Lung (tissue), 11 donors: ENCODE measurements at regions not wholly inside any gene's neighbourhood (a gene's known extent, or its start where the extent isn't known, plus 50 kb on each side); places are given as distances from the start of the nearest gene placed in this dataset.
A peak's percentile ranks its signal among the peaks of the same experiment; 100 is the strongest.

Experiments used
- ATAC-seq: fragments of 200-7000 bp; cut with Tn5 transposase; one replicate; pipeline ENCODE4 v1.9.1; 2020; ENCODE audit warnings: moderate number of reproducible peaks; ENCODE audit not compliant: insufficient read depth, low FRiP score
- DNase-seq, 3 donors: peaks; one replicate each; pipeline ENCODE4 v3.0.0-alpha.2; 2013 to 2017
- H3K27ac ChIP-seq, 2 donors: one replicate each; pipeline ENCODE4 v1.5.1; 2013; ENCODE audit warnings: mild to moderate bottlenecking in 2 of 2, moderate library complexity in 2 of 2, control low read depth in 1 of 2, inconsistent platforms in 1 of 2, low read depth in 1 of 2, low read length in 1 of 2
- H3K27me3 ChIP-seq, 3 donors: one replicate each; pipeline ENCODE4 v1.5.1; 2013; ENCODE audit warnings: low read length in 2 of 3; ENCODE audit not compliant: control insufficient read depth in 3 of 3, insufficient read depth in 3 of 3
- H3K36me3 ChIP-seq, 4 donors: one replicate each; pipeline ENCODE4 v1.5.1; 2013; ENCODE audit warnings: low read length in 4 of 4, mild to moderate bottlenecking in 1 of 4, moderate library complexity in 1 of 4; ENCODE audit not compliant: control insufficient read depth in 4 of 4, insufficient read depth in 4 of 4
- H3K4me1 ChIP-seq, 5 donors: one replicate each; pipeline ENCODE4 v1.5.1; 2013; ENCODE audit warnings: low read length in 5 of 5, mild to moderate bottlenecking in 2 of 5, moderate library complexity in 1 of 5; ENCODE audit not compliant: control insufficient read depth in 5 of 5, insufficient read depth in 5 of 5
- H3K4me3 ChIP-seq: one replicate; pipeline ENCODE4 v1.5.1; 2013; ENCODE audit warnings: mild to moderate bottlenecking, control low read depth, moderate library complexity
- H3K9ac ChIP-seq, 2 donors: one replicate each; pipeline ENCODE4 v1.5.1; 2013; ENCODE audit warnings: low read length in 2 of 2, control low read depth in 1 of 2; ENCODE audit not compliant: insufficient read depth in 1 of 2
- H3K9me3 ChIP-seq, 4 donors: one replicate each; pipeline ENCODE4 v1.5.1; 2013; ENCODE audit warnings: low read length in 3 of 4, mild to moderate bottlenecking in 1 of 4, moderate library complexity in 1 of 4; ENCODE audit not compliant: control insufficient read depth in 4 of 4, insufficient read depth in 3 of 4
- CTCF ChIP-seq: IDR thresholded peaks from 2 replicates; pipeline ENCODE4 v1.5.1; 2012; ENCODE audit warnings: mild to moderate bottlenecking; ENCODE audit errors: control extremely low read depth, extremely low read depth
- WGBS, 2 donors: extraction: QIAGEN DNeasy Blood & Tissue Kit; methylation state at CpG; one replicate each; pipeline ENCODE4 v1.1.7; 2013; 5-methylcytosine and 5-hydroxymethylcytosine counted together
- donor health status: control.
- donor health status: control.
- donor health status: Bipolar disorder and iron deficiency.
- donor health status: healthy.
- donor health status: DM: yes; HTN: yes; CAD: no.

- H3K9me3 ChIP-seq: peaks cover 0 to 2% (median 0%) of the 10 kb centered on the region in 4 donors
- ATAC-seq: no peak
These were observed 147.7 kb downstream of the DNAJB6 start for GRCh38 chr7:157484411-157485081.

DNA sequence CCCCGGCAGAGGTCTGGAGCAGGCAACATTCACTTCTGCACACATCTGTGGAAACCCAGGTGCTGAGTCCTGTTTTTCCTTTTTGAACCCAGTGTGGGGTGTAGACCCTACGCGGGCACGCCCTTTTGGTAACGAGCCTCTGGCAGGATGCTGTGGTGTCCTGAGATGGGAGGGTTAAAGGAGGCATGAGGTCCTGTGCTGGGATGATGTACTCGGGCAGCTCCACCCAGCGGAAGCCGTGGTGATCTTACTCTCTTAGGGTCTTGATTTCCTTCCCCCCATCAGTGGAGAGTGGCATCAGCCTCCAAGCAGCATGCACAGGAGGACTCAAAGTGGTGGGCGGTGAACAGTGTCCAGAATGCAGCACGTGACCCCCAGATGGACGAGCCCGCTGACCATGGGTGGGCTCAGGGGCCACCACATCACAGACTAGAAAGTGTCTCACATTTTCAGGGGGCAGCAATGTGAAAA is 148.6 kb downstream of the DNAJB6 start:
- DNase-seq (peak in 1 of 3 donors; percentile 3), ATAC-seq (no peak)
- Histone ChIP-seq H3K4me3 (no peak overlapping the region), H3K4me1 (no peaks in the 10 kb centered on the region), H3K9me3 (peaks cover 0 to 2% (median 0%) of the 10 kb centered on the region in 4 donors), H3K27ac (no peak overlapping the region), H3K9ac (no peak overlapping the region), H3K27me3 (peaks cover 0 to 12% (median 0%) of the 10 kb centered on the region in 3 donors), H3K36me3 (no peaks in the 10 kb centered on the region)
- 77 to 84% methylated on average over 12 of the region's 12 CpGs for WGBS, 2 donors
- no peak for TF ChIP-seq CTCF

More at GRCh38 chr7:157484411-157485081, 147.7 kb downstream of the DNAJB6 start:
- WGBS, 2 donors: 83 to 84% methylated on average over 28 of the region's 28 CpGs
- H3K36me3 ChIP-seq: no peaks in the 10 kb centered on the region
- H3K9ac ChIP-seq: no peak overlapping the region
- H3K27me3 ChIP-seq: peaks cover 0 to 12% (median 0%) of the 10 kb centered on the region in 3 donors
- peak in 1 of 3 donors; percentile 4 for DNase-seq
- no peak overlapping the region for H3K27ac ChIP-seq
- TF ChIP-seq CTCF: no peak
- H3K4me1 ChIP-seq: no peaks in the 10 kb centered on the region
- no peak overlapping the region for H3K4me3 ChIP-seq

DNA sequence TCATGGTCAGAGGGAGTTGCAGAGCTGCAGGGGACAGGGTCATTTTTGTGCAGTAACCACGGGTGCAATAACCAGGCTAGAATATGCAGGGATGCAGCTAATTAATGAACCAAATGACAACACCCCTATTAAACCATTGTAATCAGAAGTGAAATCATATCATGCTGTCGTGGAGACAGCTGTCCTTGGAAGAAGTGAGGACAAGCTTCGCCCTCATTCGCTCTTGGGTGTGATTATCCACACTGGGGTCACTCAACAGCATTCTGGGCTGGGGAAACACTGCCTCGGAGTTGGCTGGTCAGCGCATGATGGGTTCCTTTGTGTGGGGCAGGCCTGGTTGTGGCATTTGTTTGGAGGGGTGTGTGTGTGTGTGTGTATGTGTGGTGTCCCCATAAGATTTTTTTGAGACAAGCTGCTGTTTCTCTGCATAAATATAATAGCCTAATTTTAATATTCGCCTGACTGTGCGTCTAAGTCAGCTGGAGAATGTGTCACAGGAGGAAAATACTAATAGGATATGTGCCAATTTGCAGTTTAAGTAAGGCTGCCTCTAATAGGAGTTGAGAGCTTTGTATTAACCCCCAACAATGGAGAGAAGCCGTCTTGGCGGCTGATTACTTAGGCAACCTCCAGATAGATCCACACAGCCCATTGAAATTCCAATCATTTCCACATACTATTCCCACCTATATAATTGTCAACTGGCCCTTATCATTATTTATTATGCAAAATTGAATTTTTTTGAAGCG is 149.4 kb downstream of the DNAJB6 start:
- no peak for TF ChIP-seq CTCF
- WGBS, 2 donors: 73 to 78% methylated on average over 11 of the region's 11 CpGs
- Histone ChIP-seq H3K4me3 (no peak overlapping the region), H3K27me3 (peaks cover 0 to 12% (median 0%) of the 10 kb centered on the region in 3 donors), H3K27ac (no peak overlapping the region), H3K9ac (no peak overlapping the region), H3K36me3 (no peaks in the 10 kb centered on the region), H3K9me3 (peaks cover 0 to 2% (median 1%) of the 10 kb centered on the region in 4 donors), H3K4me1 (no peaks in the 10 kb centered on the region)
- ATAC-seq (no peak), DNase-seq (peak in 1 of 3 donors; percentile 6)
